HT1080 (cell line): ENCODE measurements at regions not wholly inside any gene's neighbourhood (a gene's known extent, or its start where the extent isn't known, plus 50 kb on each side); places are given as distances from the start of the nearest gene placed in this dataset.

Source experiments
- DNase-seq: peaks from one replicate; pipeline ENCODE4 v3.0.0-alpha.2; 2015; ENCODE audit warnings: low read depth

DNA sequence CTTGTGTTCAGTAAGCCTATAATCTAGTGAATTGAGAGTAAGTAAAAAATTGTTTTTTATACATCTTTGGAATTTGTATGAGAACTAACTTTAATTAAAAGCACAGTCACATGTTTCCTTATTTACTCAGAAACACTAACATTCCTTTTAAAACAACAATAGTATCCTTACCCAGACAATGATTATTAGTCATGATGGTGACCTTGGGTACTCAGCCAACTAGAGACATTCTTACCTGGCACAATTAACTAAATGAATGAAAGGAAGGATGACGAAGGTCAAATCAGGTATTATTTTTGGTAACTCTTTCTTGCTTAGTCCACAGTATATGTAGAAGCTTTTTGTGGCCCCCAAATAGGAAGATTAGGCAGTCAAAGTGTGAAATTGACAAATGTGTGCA lies 901.0 kb downstream of the FAT4 start:
- DNase-seq = no peak

GRCh38 chr4:126216611-126217010 lies 901.9 kb downstream of the FAT4 start:
- no peak for DNase-seq

DNA sequence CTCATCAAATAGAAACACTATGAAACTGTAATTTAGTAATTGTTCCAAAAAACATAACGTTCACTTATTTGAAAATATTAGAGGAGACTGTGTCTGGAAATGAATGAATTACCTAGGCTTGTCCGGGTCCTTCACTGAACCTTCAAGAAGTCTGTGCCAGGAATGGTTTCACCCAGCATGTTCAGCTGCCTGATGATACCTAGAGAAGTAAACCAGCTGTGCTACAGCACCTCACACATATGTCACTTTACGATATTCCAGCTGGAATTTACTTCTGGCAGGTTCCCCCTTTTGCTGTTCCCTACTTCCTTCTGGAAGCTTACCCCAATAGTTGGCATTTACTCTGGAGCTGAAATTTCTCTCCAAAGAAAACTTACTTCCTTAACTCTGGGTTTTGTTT lies 906.5 kb downstream of the FAT4 start:
- DNase-seq = no peak

GRCh38 chr4:126221717-126222340 lies 907.1 kb downstream of the FAT4 start:
- DNase-seq = no peak

DNA sequence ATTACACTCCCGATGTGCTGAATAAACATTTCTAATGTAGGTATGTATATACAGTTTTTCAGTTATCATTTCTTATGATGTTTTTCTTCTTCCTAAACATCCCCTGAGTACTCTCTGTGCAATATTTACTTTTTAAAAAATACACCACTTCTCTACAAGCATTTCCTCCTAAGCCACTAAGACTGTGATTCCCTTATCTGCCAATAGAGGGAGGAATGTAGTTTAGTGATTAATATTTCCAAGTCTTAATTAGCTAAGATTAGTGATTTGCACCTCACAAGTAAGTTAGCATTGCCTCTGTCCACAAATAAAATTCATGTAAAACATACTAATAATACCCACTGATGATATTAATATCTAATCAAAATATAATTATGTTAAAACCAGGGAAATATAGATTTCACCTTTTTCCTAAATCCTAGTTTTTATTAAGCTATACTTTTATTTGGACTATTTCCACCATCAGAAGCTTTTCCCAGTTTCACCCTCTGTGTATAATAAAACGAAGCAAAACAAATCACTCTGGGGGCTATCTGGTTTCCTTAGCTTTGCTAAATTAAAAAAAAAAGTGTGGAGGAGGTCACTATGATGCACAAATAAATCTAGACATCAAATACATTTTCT lies 909.1 kb downstream of the FAT4 start:
- no peak for DNase-seq

DNA sequence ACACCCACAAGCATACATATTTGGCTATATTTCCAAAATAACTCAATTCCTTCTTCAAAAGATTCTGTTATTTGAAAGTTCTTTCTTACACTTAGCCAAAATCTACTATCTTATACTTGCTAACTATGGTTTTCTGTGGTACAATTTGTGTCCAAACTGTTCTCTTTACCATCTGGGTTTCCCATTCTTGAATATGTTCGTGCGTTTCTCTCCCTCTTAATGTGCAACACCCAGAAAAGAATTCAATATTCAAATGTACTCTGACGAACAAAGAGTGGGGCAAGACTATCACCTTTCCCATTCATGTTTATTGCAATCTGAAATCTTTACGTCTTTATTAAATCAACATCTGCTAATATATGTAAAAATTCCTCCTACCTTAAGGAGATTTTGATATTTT lies 912.7 kb downstream of the FAT4 start:
- DNase-seq = no peak

DNA sequence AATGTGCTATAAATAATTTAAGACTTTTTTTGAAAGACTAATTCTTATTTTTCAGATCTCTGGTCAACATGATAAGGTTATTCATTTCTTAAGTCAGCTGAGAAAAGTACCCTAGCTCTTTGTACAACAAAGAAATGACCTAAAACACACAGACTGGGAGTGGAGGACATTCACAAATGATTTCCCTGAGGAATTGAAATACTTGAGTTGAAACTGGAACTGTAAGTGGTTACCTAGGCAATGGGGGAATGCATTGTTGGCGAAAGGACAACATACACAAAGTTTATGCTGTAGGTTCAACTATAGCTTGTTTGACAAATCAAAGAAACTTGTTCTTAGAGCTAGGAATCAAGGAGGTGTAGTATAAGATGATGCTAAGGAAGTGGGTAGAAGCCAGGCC lies 915.5 kb downstream of the FAT4 start:
- DNase-seq = no peak

DNA sequence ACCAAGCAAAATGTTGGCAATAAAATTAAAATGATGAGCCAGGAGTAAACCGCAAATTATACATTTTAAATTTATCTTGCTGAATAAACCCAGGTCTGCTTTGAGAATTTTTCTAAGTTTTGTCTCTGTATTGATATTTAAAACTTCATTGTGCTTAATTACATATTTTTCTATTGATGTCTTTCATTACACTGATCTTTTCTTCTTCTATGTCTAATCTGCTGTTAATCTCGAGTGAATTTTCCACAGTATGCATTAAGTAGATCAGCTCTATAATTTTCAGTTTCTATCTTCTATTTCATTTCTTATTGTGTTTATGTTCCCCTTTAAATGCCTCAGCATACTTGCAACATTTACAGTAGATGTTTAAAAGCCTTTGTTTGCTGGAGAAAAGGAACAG lies 918.7 kb downstream of the FAT4 start:
- no peak for DNase-seq

GRCh38 chr4:126238013-126238412 lies 923.3 kb downstream of the FAT4 start:
- no peak for DNase-seq

DNA sequence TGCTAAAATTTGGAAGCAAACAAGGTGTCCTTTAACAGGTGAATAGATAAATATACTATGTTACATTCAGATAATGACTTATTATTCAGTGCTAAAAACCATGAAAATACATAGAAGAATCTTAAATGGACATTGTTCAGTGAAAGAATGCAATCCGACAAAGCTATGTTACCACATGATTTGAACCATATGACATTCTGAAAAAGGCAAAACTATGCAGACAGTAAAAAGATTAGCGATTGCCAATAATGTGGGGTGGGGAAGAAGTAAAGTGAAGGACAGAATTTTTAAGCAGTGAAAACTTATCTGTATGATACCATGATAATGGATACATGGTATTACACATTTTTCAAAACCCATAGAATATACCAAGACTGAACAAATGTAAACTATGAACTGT lies 926.9 kb downstream of the FAT4 start:
- no peak for DNase-seq

GRCh38 chr4:126242679-126243390 lies 928.1 kb downstream of the FAT4 start:
- DNase-seq = no peak

GRCh38 chr4:126247409-126247808 lies 932.7 kb downstream of the FAT4 start:
- DNase-seq = peak; percentile 10

- DNase-seq = no peak
These were observed 935.3 kb downstream of the FAT4 start for GRCh38 chr4:126250006-126250405.

DNA sequence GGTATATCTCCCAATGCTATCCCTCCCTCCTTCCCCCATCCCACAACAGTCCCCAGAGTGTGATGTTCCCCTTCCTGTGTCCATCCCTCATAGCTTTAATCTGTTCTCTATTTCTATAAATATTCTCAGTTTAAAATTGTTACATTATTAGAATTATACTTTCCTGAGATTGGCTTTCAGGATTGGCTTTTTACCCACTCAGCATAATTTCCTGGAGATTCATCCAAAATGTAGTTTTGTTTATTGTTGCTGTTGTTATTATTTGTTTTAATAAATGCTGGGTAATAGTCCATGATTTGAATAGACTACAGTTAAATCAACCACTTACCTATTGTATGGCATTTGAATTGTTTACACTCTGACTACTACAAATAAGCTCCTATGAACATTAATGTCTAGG lies 936.4 kb downstream of the FAT4 start:
- no peak for DNase-seq

DNA sequence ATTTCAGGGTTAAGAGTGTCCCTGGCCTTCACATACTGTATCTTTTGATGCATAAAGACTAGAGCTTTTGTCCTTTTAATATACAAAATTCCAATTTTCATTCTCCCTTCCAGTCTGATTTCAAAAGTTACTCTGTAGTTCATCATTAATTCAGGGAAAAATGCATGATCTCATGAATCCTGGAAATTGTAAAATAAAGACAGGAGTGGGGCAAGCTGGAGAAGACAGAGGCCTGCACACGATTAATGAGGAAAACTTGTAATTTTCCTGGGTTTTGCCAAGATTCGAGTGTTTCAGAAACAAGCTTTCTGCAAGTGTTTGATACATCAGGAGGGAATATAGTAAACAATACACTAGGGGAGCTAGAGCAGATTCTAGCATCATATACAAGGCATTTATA lies 947.9 kb downstream of the FAT4 start:
- no peak for DNase-seq

- DNase-seq = peak; percentile 46
These were observed 950.1 kb downstream of the FAT4 start for GRCh38 chr4:126264839-126265238.

DNA sequence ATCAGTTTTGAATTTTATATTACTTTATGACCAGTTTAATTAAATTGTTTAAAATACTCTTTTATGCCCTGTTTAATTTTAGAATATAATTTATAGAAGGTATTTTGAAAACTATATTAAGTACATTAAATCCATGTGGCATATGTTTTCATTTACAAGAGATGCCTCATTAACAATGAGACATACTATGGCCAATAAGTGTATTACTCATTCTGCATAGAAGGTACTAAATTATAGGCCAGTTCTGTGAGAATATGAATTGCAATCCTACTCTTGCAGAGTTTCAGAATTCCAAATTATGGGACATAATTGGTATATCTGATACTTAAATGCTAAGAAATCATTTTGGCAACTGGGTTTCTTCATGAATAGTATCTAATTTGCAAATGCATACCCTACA lies 951.1 kb downstream of the FAT4 start:
- no peak for DNase-seq

DNA sequence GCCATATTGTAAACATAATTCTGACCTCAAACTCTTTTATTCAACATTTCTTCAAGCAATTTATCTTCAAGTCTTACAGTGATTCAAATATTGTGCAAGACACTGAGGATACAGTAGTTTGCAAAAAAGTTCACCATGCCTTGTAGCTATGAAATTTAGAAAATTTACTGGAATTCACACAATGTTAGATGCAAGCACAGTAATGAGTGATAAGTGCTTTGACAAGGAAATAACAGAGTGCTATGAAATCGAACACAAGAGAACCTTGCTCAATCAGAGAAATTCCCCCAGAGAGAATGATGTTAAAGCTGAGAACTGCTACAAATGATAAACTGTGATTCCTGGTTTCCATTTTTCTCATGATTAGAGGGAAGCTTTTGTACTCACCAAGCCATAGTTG lies 952.9 kb downstream of the FAT4 start:
- DNase-seq = no peak

DNA sequence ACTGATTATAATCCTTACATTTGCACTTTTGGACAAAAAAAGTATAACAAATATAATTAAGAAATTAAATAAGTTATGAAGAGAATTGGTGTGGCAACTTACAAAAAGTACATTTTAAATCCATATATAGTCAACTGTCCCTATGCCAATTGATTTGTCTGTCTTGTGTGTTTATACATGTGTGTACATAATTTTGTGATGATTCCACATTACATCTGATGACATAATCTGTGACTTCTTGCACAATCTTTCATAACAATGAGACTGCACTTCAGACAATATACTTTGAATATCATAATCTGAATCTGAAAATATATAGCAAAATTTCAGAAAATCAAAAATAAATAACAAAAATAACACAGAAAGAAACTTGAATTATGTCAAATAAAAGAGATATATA lies 953.4 kb downstream of the FAT4 start:
- DNase-seq = no peak

- no peak for DNase-seq
These were observed 954.4 kb downstream of the FAT4 start for GRCh38 chr4:126269106-126269505.

GRCh38 chr4:126271292-126271691 lies 956.5 kb downstream of the FAT4 start:
- no peak for DNase-seq

- no peak for DNase-seq
These were observed 959.0 kb downstream of the FAT4 start for GRCh38 chr4:126273746-126274145.

GRCh38 chr4:126291886-126292285 lies 977.1 kb downstream of the FAT4 start:
- DNase-seq = no peak
